Hematopoietic multipotent progenitor cell treated with erythropoietin and hydrocortisone succinate and interleukin-3 and kit ligand, for 17 days (in vitro differentiated cells): ENCODE measurements at regions not wholly inside any gene's neighbourhood (a gene's known extent, or its start where the extent isn't known, plus 50 kb on each side); places are given as distances from the start of the nearest gene placed in this dataset.
"Not testable (repeated sequence)": the region's sequence is repeated elsewhere in the genome, so short reads cannot be mapped to it uniquely, and the experiment has no call there.

Experiments
- DNase-seq: peaks from one replicate; pipeline ENCODE4 v3.0.0-alpha.2; 2015; ENCODE audit warnings: low spot score

DNA sequence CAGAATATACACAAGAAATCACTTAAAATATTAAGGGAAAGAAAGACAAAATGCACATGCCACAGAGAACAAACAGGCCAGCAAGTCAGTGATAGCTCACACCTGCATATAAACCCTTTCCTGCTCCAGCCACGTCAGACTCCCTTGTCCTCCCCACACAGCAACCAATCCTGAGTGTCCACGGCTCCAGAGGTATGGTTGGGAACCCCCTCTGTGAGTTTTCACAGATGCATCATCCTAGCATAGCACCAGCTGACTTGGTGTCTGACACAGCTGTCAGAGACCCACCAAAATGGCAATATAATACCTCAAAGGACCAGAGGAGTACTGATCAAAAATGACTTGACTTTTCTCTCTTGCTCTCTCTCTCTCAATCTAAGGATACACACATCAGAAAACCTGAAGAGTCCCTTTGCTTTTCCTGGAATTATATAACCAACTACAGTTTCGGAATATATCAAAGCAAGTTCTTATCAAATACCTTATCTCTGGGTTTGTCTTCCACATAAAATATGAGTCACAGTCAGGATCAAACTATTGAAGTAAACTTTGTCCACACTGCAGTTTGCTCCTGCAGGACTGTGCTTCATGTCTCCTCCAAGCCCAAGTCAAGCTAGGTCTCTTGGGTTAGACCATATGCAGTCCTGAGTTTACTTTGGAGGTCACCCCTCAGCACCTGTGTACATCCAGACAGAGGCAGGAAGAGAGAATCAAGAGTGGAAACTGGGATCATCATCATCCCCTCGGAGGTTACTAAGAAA, 187.1 kb upstream of the THBS1 start:
- no peak for DNase-seq

DNA sequence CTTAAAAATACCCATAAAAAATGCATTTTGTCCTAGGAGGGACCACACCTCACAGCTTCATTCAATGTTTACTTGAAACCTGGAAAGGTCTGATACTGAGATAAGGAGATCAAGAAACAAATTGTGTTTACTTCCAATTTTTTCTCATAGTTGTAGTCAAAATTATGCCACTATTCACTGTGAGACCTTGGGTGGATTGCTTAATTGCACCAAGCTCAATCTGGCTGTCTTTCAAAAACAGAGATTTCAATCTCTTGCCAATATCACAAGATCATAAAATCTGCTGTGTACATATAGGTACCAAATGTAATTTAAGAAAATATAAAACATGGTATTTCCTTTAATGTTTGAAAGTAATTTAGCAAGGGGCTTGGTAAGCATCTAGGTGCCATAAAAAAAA, 186.4 kb upstream of the THBS1 start:
- no peak for DNase-seq

GRCh38 chr15:39396979-39397615, 183.8 kb upstream of the THBS1 start:
- DNase-seq = no peak

- no peak for DNase-seq
Measured at GRCh38 chr15:39397883-39398282, 183.0 kb upstream of the THBS1 start.

DNA sequence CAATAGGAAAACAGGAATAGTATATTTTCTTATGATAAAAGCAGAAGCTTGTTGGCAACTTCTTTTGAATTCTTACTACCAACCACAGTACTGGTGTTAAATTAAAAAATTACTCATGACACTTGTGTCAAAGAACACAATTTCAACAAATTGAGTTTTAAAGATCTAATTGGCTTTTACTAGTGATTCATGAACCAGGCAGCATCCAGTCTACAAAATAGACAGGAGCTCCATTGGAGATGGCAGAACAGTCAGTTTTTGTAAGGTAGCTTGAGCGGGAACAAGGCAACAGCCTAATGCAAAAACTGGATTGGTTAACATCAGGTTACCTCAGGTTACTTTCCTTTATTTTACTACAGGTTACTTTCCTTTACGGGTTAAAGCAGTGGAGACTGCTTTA, 181.3 kb upstream of the THBS1 start:
- no peak for DNase-seq

DNA sequence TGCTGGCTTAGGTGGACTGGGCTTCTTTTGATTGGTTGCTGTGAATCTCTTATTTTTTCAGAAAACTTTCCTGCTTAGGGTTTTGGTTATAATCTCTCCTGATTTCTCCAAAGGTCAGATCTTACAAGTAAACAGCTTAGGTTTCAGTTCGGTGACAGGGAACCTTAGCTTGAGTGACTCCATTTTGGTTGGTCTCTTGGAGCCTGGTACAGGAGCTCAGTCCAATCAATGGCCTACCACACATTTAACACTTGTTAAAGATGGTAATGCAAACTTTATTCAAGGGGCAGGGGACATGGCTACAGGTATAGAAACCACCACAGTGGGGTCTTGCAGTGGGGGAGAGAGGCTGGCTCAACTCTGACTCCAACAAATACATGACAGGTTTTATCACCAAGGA, 180.9 kb upstream of the THBS1 start:
- DNase-seq = no peak

GRCh38 chr15:39400821-39401550, 179.9 kb upstream of the THBS1 start:
- DNase-seq = no peak

- DNase-seq = no peak
Measured at GRCh38 chr15:39403640-39404117, 177.2 kb upstream of the THBS1 start.

- DNase-seq = no peak
Measured at GRCh38 chr15:39404767-39405181, 176.1 kb upstream of the THBS1 start.

GRCh38 chr15:39406485-39406884, 174.4 kb upstream of the THBS1 start:
- DNase-seq = no peak

- DNase-seq = no peak
Measured at GRCh38 chr15:39407116-39407515, 173.8 kb upstream of the THBS1 start.

DNA sequence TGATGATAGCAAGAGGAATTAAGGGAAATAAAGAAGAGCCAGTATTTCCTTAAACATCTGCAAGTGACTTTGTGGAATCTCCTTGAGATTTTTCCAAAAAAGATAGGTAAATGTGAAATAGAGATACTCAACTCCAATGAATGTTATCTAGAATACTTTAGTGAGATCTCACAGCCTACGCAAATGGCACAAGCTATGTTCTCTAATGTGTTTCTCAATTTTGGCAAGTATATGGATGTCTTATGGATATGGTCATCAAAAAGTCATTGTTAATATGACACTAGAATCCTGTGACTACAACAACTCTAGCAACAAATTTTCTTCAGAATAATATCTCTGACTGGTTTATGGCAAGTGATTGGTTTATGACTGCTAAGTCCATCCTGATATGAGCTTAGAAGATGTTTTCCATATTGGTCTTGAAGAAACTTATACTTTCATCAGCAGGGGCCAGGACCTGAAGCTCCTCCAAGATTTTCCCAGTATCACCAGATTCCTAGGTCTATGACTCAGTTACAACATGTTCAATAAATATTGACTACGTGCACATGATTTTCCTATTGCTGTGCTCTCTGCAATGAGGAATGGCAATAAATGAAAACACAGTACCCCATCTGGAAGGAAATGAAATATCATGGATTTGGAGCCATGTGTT, 170.9 kb upstream of the THBS1 start:
- DNase-seq = no peak

DNA sequence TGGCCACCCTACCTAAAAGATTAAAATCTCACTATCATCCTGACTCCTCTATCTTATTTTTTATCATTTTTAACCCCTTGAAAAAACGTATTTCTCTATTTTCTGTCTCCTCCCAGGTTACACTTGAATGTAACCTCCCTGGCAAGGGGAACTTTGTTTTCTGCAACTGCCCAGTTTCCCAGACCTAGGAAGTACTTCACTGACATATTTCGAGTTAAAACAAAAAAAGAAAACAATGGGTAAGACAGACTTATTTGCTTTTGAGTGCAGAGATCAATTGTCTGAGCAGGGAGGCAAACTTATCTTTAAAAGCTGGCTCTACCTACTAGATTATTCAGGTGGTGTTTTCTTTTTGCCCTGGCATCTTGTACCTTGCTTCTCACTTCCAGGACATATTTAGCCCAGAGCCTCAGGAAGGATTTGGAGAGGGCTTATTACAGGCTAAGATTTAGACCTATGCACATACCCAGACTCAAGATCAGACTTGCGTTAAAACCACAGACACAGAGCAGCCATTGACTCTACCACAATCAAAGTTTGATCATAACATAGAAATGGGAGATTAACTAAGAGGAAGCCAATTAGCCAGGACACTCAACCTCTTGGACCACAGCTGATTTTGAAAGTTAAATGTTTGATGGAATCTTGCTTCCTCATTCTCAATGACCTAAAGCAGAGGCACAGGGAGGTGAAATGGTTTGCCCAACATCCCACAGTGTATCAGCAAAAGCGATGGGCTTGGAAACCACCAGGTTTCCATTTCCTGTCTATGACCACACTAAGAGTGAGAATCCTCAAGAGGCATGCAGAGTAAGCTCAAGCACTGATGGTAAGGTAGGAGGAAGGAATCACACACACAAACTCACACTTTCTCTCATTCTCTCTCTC, 169.5 kb upstream of the THBS1 start:
- no peak for DNase-seq

- no peak for DNase-seq
Measured at GRCh38 chr15:39413558-39413957, 167.3 kb upstream of the THBS1 start.

DNA sequence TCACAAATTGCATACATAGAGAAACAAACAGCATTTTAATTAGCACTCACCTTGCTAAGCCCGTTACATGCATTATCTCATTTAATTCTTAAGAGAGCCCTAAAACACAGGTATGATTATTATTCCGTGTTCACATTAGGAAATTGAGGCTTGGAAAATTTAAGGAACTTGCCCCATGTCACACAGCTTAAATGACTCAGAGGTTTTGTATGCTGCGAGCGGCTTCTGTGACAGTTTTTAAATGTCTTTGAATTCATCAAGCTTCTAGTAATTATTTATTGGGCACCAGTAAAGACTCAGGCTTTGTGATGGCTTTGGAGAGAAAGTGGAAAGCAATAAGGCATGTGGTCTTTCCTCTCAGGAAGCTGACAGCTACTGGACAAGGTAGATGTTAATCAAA, 166.7 kb upstream of the THBS1 start:
- DNase-seq = no peak

GRCh38 chr15:39415634-39416033, 165.2 kb upstream of the THBS1 start:
- DNase-seq = no peak

DNA sequence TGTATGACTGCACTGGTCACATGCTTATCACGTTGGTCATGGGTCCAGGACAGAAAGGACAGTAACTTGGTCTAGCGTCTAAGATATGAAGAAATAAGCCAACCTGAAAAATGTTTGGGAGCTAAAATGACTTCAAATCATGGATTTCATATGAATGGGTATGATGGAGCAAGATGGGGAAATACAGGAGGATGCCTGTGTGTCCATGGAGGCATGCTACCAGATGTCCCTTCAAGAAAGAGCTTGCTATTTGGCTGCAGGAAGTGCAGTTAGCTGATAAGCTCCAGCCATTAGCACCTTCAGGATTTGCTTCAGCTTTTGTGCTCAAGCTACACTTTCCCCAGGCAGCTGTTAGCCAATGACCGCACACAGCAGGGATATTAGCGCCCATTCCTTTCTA, 164.6 kb upstream of the THBS1 start:
- DNase-seq = no peak

DNA sequence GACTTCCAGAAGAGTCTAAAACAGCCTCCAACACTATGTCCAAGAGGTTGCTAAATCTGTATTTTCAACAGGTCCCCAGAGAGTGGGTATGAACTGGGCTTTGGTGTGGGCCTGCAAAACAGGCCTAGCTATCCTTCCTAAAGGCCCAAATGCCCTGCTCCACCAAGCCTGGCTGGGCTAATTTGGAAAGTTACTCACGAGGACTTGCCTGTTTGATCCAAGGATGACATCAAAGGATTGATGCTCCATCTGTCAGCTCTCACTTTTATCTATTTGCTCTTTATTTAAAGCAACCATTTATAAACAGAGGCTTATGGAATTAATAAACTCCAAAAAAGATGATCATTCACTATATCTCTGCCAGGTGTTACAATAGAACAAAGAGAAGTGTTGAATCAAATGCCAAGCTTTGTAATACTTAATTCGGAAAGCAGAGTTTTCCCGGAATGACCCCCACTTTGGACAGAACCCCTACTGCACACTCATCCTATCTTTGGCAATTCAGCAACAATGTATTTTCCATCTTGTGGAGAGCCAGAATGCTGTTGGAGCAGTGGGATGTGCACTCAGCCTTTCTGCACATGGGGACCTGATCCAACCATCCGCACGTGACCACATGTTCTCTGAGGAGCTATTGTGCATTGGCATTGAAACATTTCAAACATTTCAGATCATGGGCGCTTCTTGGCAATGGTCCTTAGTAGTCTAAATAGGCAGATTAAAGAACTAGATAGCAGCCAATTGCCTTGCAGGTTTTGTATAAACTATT, 163.3 kb upstream of the THBS1 start:
- DNase-seq = no peak

- DNase-seq = no peak
Measured at GRCh38 chr15:39419651-39420050, 161.2 kb upstream of the THBS1 start.

- DNase-seq = not testable (repeated sequence)
Measured at GRCh38 chr15:39420123-39420852, 160.6 kb upstream of the THBS1 start.
